HCT116 (cell line): ENCODE measurements at regions not wholly inside any gene's neighbourhood (a gene's known extent, or its start where the extent isn't known, plus 50 kb on each side); places are given as distances from the start of the nearest gene placed in this dataset.
A peak's percentile ranks its signal among the peaks of the same experiment; 100 is the strongest.

Experiments
- ATAC-seq: fragments of 200-7000 bp; cut with Tn5 transposase; 2 replicates; pipeline ENCODE4 v1.9.1; 2020; ENCODE audit warnings: mild to moderate bottlenecking, moderate library complexity
- BruUV-seq: library from RNA; stranded (reverse); fragments of 400-500 nt; replicated peaks from 2 replicates; lab custom pipeline; 2021; lab: Mats Ljungman, UMichigan
- CTCF ChIA-PET: fragments of 300-600 bp; sonication (Branson Sonifier 250); formaldehyde crosslinking; loops from one replicate; lab custom pipeline; 2021; ENCODE audit warnings: antibody characterized with exemption; lab: Charles Lee
- POLR2A ChIA-PET: fragments of 300-600, 350-600 bp; sonication (Branson Sonifier 250); formaldehyde crosslinking; loops from one replicate; lab custom pipeline; 2021; ENCODE audit warnings: antibody characterized with exemption; lab: Charles Lee
- RAD21 ChIA-PET, 2 experiments: fragments of 300-600 bp; sonication (Branson Sonifier 250); formaldehyde crosslinking; loops; one replicate each; lab custom pipeline; 2023; ENCODE audit warnings: low total read pairs in 2 of 2; ENCODE audit not compliant: uncharacterized antibody in 2 of 2, unreplicated experiment in 2 of 2, low non-redundant PET in 1 of 2; lab: Charles Lee
- DNase-seq: peaks from one replicate; pipeline ENCODE4 v3.0.0-alpha.2; 2010; ENCODE audit warnings: low read depth, low spot score
- H2AFZ ChIP-seq: fragments of 200-600 bp; shearing (Covaris generic), sonication (generic); 2 replicates; pipeline ENCODE4 v1.6.1; 2017; ENCODE audit warnings: low read depth, mixed run types, mixed read lengths, antibody characterized with exemption, low read length; ENCODE audit not compliant: poor library complexity, severe bottlenecking
- H3K27ac ChIP-seq: 2 replicates; pipeline ENCODE4 v1.5.1; 2012; ENCODE audit warnings: low read depth, low read length
- H3K27me3 ChIP-seq: fragments of 200-600 bp; sonication (generic); 2 replicates; pipeline ENCODE4 v1.6.1; 2016; ENCODE audit warnings: mixed run types, low read length, mixed read lengths; ENCODE audit not compliant: insufficient read depth
- H3K36me3 ChIP-seq, 2 experiments: fragments of 200-500 bp in 1 of 2; fragments of 200-600 bp in 1 of 2; sonication (Bioruptor generic) in 1 of 2; sonication (generic) in 1 of 2; 2 replicates each; pipeline versions ENCODE4 v1.5.1 to v1.6.1; 2014 to 2016; ENCODE audit warnings: low read length in 2 of 2, inconsistent platforms in 1 of 2, mixed read lengths in 1 of 2, mixed run types in 1 of 2; ENCODE audit not compliant: insufficient read depth in 2 of 2, control insufficient read depth in 1 of 2
- H3K4me1 ChIP-seq, 2 experiments: fragments of 200-600 bp in 1 of 2; sonication (generic) in 1 of 2; 2 replicates each; pipeline versions ENCODE4 v1.5.1 to v1.6.1; 2012 to 2017; ENCODE audit warnings: low read length in 2 of 2, inconsistent platforms in 1 of 2, mild to moderate bottlenecking in 1 of 2, mixed read lengths in 1 of 2, mixed run types in 1 of 2, moderate library complexity in 1 of 2; ENCODE audit not compliant: insufficient read depth in 2 of 2, control insufficient read depth in 1 of 2
- H3K4me2 ChIP-seq: fragments of 200-600 bp; sonication (generic); 2 replicates; pipeline ENCODE4 v1.6.1; 2017; ENCODE audit warnings: mixed run types, low read length, mixed read lengths
- H3K4me3 ChIP-seq, 2 experiments: fragments of 200-600 bp in 1 of 2; sonication (generic) in 1 of 2; replicated peaks in 1 of 2; 2 replicates each; pipeline ENCODE4 v1.5.1; 2011 to 2016; ENCODE audit warnings: low read length in 2 of 2, control low read depth in 1 of 2, low read depth in 1 of 2, mild to moderate bottlenecking in 1 of 2, mixed read lengths in 1 of 2, mixed run types in 1 of 2
- H3K79me2 ChIP-seq: fragments of 200-600 bp; sonication (generic); 2 replicates; pipeline ENCODE4 v1.6.1; 2017; ENCODE audit warnings: mild to moderate bottlenecking, mixed run types, low read length, moderate library complexity, mixed read lengths; ENCODE audit not compliant: insufficient read depth
- H3K9ac ChIP-seq: fragments of 200-600 bp; sonication (generic); 2 replicates; pipeline ENCODE4 v1.6.1; 2016; ENCODE audit warnings: low read length, mixed read lengths
- H3K9me2 ChIP-seq: fragments of 200-600 bp; sonication (generic), shearing (Covaris generic); 2 replicates; pipeline ENCODE4 v1.6.1; 2017; ENCODE audit warnings: mixed run types, mild to moderate bottlenecking, moderate library complexity; ENCODE audit not compliant: insufficient read depth
- H3K9me3 ChIP-seq, 2 experiments: fragments of 200-500 bp in 1 of 2; fragments of 200-600 bp in 1 of 2; sonication (Bioruptor generic) in 1 of 2; sonication (generic) in 1 of 2; 2 replicates each; pipeline ENCODE4 v1.6.1; 2014 to 2017; ENCODE audit warnings: low read length in 2 of 2, mixed read lengths in 2 of 2, inconsistent platforms in 1 of 2, low read depth in 1 of 2, mild to moderate bottlenecking in 1 of 2, mixed run types in 1 of 2, moderate library complexity in 1 of 2; ENCODE audit not compliant: control insufficient read depth in 1 of 2, insufficient read depth in 1 of 2
- H4K20me1 ChIP-seq: fragments of 200-600 bp; sonication (generic), shearing (Covaris generic); 2 replicates; pipeline ENCODE4 v1.6.1; 2017; ENCODE audit warnings: mixed run types, mild to moderate bottlenecking, moderate library complexity; ENCODE audit not compliant: insufficient read depth
- CBX3 ChIP-seq: IDR thresholded peaks from 2 replicates; pipeline ENCODE4 v1.6.1; 2012; ENCODE audit warnings: low read depth
- RAD21 ChIP-seq: IDR thresholded peaks from 2 replicates; pipeline ENCODE4 v1.6.1; 2012; ENCODE audit warnings: low read depth, mild to moderate bottlenecking
- intact Hi-C: fragments of 100-400 bp; cut with micrococcal nuclease; formaldehyde crosslinking; loops from 2 replicates; pipeline ENCODE4 v1.10.0; 2022
- TF ChIP-seq, protein P1 (sequence below), 3 experiments: fragments of 200-600 bp in 1 of 3; sonication (generic) in 1 of 3; IDR thresholded peaks in 2 of 3; conservative IDR thresholded peaks in 1 of 3; 2 replicates each; pipeline ENCODE4 v1.5.1; 2012 to 2017; ENCODE audit warnings: low read depth in 2 of 3, low read length in 2 of 3, antibody characterized with exemption in 1 of 3, borderline replicate concordance in 1 of 3, control low read depth in 1 of 3, mild to moderate bottlenecking in 1 of 3, mixed read lengths in 1 of 3, mixed run types in 1 of 3, moderate library complexity in 1 of 3; ENCODE audit not compliant: insufficient read depth in 1 of 3
- TF ChIP-seq, protein P2 (sequence below): IDR thresholded peaks from 2 replicates; pipeline ENCODE4 v1.6.1; 2012

DNA sequence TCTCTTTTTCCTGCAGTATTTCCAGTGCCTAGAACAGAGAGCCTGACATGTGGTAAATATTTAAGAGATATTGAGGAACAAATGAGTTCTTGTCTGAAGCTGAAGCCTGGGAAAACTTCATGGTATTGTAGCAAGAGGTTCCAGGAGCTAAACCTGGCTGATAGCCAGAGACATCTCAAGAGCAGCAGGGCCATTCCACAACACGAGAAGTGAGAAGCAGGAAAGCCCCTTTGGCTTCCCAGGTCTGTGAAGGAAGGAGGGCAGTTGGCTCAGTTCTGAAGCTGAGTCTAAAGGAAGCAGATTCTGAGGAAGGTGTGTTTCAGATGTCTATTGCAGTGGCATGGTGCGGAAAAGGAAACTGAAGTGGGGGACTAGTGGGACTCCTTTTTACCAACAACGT, 63.8 kb upstream of the FAM204A start:
- ATAC-seq (no peak), DNase-seq (no peak)
- Histone ChIP-seq H3K27ac (no peak overlapping the region), H2AFZ (no peak overlapping the region), H3K9me2 (no peaks in the 10 kb centered on the region), H3K9ac (no peak overlapping the region), H3K4me1 (no peaks in the 10 kb centered on the region), H3K27me3 (peaks cover 5% of the 10 kb centered on the region; the same call in 1 of the 2 replicates), H3K9me3 (no peaks in the 10 kb centered on the region), H4K20me1 (no peaks in the 10 kb centered on the region), H3K4me2 (no peak overlapping the region), H3K36me3 (no peaks in the 10 kb centered on the region), H3K4me3 (no peak overlapping the region), H3K79me2 (no peaks in the 10 kb centered on the region)
- no TSS peak for BruUV-seq
- ChIA-PET POLR2A (no interaction called here), CTCF (no interaction called here), RAD21 (no interaction called here)
- intact Hi-C loops = no loop called here
- TF ChIP-seq RAD21 (no peak), CBX3 (no peak)

DNA sequence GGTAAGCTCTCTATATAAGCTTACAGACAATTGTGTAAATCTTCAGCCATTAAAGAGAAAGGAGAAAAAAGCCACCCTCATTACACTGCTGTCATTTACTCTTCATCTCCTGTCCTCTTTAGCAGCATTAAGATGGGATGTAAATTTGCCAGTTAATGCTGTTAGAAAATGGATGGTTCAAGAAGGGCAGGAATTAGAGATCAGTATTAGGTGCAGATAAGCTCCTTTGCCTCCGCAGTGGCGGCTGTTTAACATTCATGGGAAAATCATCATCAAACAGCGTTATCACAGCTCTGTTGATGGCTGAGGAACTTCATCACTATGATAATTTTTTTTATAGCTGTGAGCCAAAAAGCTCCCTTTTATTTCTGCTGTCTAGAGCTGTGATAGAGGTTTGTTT, 61.8 kb upstream of the FAM204A start:
- Histone ChIP-seq H3K9me3 (no peaks in the 10 kb centered on the region), H2AFZ (peak overlapping the region; percentile 32), H3K4me3 (no peak overlapping the region), H3K4me2 (no peak overlapping the region), H3K36me3 (no peaks in the 10 kb centered on the region), H3K79me2 (no peaks in the 10 kb centered on the region), H4K20me1 (no peaks in the 10 kb centered on the region), H3K9ac (no peak overlapping the region), H3K9me2 (no peaks in the 10 kb centered on the region), H3K27ac (no peak overlapping the region), H3K27me3 (peaks cover 6% of the 10 kb centered on the region; the same call in 1 of the 2 replicates), H3K4me1 (no peaks in the 10 kb centered on the region)
- ChIA-PET CTCF (interaction anchor here (1.5 to 1.6 kb wide), 2 partner anchors 9 to 19 kb away, joined by 4 read pairs; no protein-coding TSS in a partner anchor), RAD21 (no interaction called here), POLR2A (no interaction called here)
- BruUV-seq = no TSS peak
- ATAC-seq (no peak), DNase-seq (no peak)
- TF ChIP-seq, protein P1, sequence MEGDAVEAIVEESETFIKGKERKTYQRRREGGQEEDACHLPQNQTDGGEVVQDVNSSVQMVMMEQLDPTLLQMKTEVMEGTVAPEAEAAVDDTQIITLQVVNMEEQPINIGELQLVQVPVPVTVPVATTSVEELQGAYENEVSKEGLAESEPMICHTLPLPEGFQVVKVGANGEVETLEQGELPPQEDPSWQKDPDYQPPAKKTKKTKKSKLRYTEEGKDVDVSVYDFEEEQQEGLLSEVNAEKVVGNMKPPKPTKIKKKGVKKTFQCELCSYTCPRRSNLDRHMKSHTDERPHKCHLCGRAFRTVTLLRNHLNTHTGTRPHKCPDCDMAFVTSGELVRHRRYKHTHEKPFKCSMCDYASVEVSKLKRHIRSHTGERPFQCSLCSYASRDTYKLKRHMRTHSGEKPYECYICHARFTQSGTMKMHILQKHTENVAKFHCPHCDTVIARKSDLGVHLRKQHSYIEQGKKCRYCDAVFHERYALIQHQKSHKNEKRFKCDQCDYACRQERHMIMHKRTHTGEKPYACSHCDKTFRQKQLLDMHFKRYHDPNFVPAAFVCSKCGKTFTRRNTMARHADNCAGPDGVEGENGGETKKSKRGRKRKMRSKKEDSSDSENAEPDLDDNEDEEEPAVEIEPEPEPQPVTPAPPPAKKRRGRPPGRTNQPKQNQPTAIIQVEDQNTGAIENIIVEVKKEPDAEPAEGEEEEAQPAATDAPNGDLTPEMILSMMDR (IDR thresholded peaks at IDR 0.05 in 2 of 3, conservative IDR thresholded peaks at IDR 0.05 in 1 of 3; ENCODE audit: borderline replicate concordance in 1 of 3, insufficient read depth in 1 of 3, low read depth in 2 of 3, low read length in 2 of 3) = no peak
- TF ChIP-seq, protein P2, sequence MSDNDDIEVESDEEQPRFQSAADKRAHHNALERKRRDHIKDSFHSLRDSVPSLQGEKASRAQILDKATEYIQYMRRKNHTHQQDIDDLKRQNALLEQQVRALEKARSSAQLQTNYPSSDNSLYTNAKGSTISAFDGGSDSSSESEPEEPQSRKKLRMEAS = no peak
- no peak for TF ChIP-seq RAD21
- intact Hi-C loops = no loop called here
